ENCODE measurements at regions not wholly inside any gene's neighbourhood (a gene's known extent, or its start where the extent isn't known, plus 50 kb on each side); places are given as distances from the start of the nearest gene placed in this dataset.

- Mint-ChIP-seq H3K4me1 (ENCODE audit: low read depth, unreplicated experiment) (no peaks in the 10 kb centered on the region), H3K27me3 (ENCODE audit: insufficient read depth, unreplicated experiment) (peaks cover 11% of the 10 kb centered on the region), H3K4me3 (ENCODE audit: unreplicated experiment) (no peak overlapping the region), H3K27ac (ENCODE audit: unreplicated experiment) (no peak overlapping the region), H3K9me3 (ENCODE audit: unreplicated experiment) (no peaks in the 10 kb centered on the region), H3K36me3 (ENCODE audit: insufficient read depth, unreplicated experiment) (no peaks in the 10 kb centered on the region)
- Histone ChIP-seq H3K36me3 (ENCODE audit: control insufficient read depth, insufficient read depth, low read length) (no peaks in the 10 kb centered on the region; the same call in 1 of the 2 replicates), H3K4me1 (no peaks in the 10 kb centered on the region), H3K4me3 (ENCODE audit: low read depth, low read length) (no peak overlapping the region), H3K9me3 (no peaks in the 10 kb centered on the region), H3K27me3 (replicated peaks; ENCODE audit: control insufficient read depth, insufficient read depth, low read length) (no peaks in the 10 kb centered on the region)
- no peak for TF ChIP-seq CTCF (IDR thresholded peaks at IDR 0.05; ENCODE audit: insufficient read depth in 1 of 2, low read depth in 1 of 2, low read length in 1 of 2, severe bottlenecking in 1 of 2, unreplicated experiment in 1 of 2)
- DNase-seq, result no peak
- intact Hi-C loops (cut with micrococcal nuclease; ENCODE audit: unreplicated experiment), result no loop called here
- no TSS peak for BruUV-seq (replicated peaks)
- ChIA-PET POLR2A (no interaction called here), CTCF (no interaction called here)
Measured at GRCh38 chr10:4252701-4253100, 467.7 kb upstream of the KLF6 start.

- no peaks in the 10 kb centered on the region for H3K36me3 Mint-ChIP-seq (ENCODE audit: insufficient read depth, unreplicated experiment)
- H3K4me3 ChIP-seq (ENCODE audit: low read depth, low read length), result no peak overlapping the region
- no peak overlapping the region for H3K4me3 Mint-ChIP-seq (ENCODE audit: unreplicated experiment)
- H3K4me1 ChIP-seq, result no peaks in the 10 kb centered on the region
- no peaks in the 10 kb centered on the region for H3K27me3 ChIP-seq (replicated peaks; ENCODE audit: control insufficient read depth, insufficient read depth, low read length)
- no peaks in the 10 kb centered on the region for H3K9me3 ChIP-seq
- ChIA-PET POLR2A (no interaction called here), CTCF (interaction anchor here (0.6 kb wide), 1 partner anchor 416 kb away, joined by 4 read pairs; no protein-coding TSS in a partner anchor)
- TF ChIP-seq CTCF (IDR thresholded peaks at IDR 0.05; ENCODE audit: insufficient read depth in 1 of 2, low read depth in 1 of 2, low read length in 1 of 2, severe bottlenecking in 1 of 2, unreplicated experiment in 1 of 2), result no peak
- H3K27ac Mint-ChIP-seq (ENCODE audit: unreplicated experiment), result no peak overlapping the region
- intact Hi-C loops (cut with micrococcal nuclease; ENCODE audit: unreplicated experiment), result no loop called here
- no peak for DNase-seq
- H3K27me3 Mint-ChIP-seq (ENCODE audit: insufficient read depth, unreplicated experiment), result peaks cover 15% of the 10 kb centered on the region
- H3K4me1 Mint-ChIP-seq (ENCODE audit: low read depth, unreplicated experiment), result no peaks in the 10 kb centered on the region
- H3K9me3 Mint-ChIP-seq (ENCODE audit: unreplicated experiment), result no peaks in the 10 kb centered on the region
- no peaks in the 10 kb centered on the region; the same call in 1 of the 2 replicates for H3K36me3 ChIP-seq (ENCODE audit: control insufficient read depth, insufficient read depth, low read length)
- BruUV-seq (replicated peaks), result no TSS peak
Measured at GRCh38 chr10:4250587-4250887, 465.5 kb upstream of the KLF6 start.

- Histone ChIP-seq H3K9me3 (no peaks in the 10 kb centered on the region), H3K4me1 (no peaks in the 10 kb centered on the region), H3K36me3 (ENCODE audit: control insufficient read depth, insufficient read depth, low read length) (no peaks in the 10 kb centered on the region; the same call in 1 of the 2 replicates), H3K4me3 (ENCODE audit: low read depth, low read length) (no peak overlapping the region), H3K27me3 (replicated peaks; ENCODE audit: control insufficient read depth, insufficient read depth, low read length) (no peaks in the 10 kb centered on the region)
- H3K4me3 Mint-ChIP-seq (ENCODE audit: unreplicated experiment), result no peak overlapping the region
- CTCF ChIA-PET, result interaction anchor here (0.6 kb wide), 1 partner anchor 416 kb away, joined by 4 read pairs; no protein-coding TSS in a partner anchor
- no peaks in the 10 kb centered on the region for H3K9me3 Mint-ChIP-seq (ENCODE audit: unreplicated experiment)
- peaks cover 10% of the 10 kb centered on the region for H3K27me3 Mint-ChIP-seq (ENCODE audit: insufficient read depth, unreplicated experiment)
- no peaks in the 10 kb centered on the region for H3K36me3 Mint-ChIP-seq (ENCODE audit: insufficient read depth, unreplicated experiment)
- POLR2A ChIA-PET, result no interaction called here
- H3K27ac Mint-ChIP-seq (ENCODE audit: unreplicated experiment), result no peak overlapping the region
- no peaks in the 10 kb centered on the region for H3K4me1 Mint-ChIP-seq (ENCODE audit: low read depth, unreplicated experiment)
- DNase-seq, result no peak
- BruUV-seq (replicated peaks), result no TSS peak
- intact Hi-C loops (cut with micrococcal nuclease; ENCODE audit: unreplicated experiment), result no loop called here
- TF ChIP-seq CTCF (IDR thresholded peaks at IDR 0.05; ENCODE audit: insufficient read depth in 1 of 2, low read depth in 1 of 2, low read length in 1 of 2, severe bottlenecking in 1 of 2, unreplicated experiment in 1 of 2), result no peak
Measured at GRCh38 chr10:4249841-4250586, 465.0 kb upstream of the KLF6 start.
